Epithelial cell of proximal tubule (primary cell): ENCODE measurements at regions not wholly inside any gene's neighbourhood (a gene's known extent, or its start where the extent isn't known, plus 50 kb on each side); places are given as distances from the start of the nearest gene placed in this dataset.
A peak's percentile ranks its signal among the peaks of the same experiment; 100 is the strongest.

Experiments used
- DNase-seq: peaks from one replicate; pipeline ENCODE4 v3.0.0-alpha.2; 2011; ENCODE audit warnings: low read depth
- H3K4me3 ChIP-seq: 2 replicates; pipeline ENCODE4 v1.5.1; 2011; ENCODE audit warnings: low read depth, mild to moderate bottlenecking, low read length
- CTCF ChIP-seq: conservative IDR thresholded peaks from 2 replicates; pipeline ENCODE4 v1.5.1; 2012; ENCODE audit warnings: low read depth, mild to moderate bottlenecking, low read length

GRCh38 chr11:82234256-82234655 is 499.4 kb downstream of the FAM181B start:
- no peak for DNase-seq
- TF ChIP-seq CTCF = no peak
- no peak overlapping the region for H3K4me3 ChIP-seq

DNA sequence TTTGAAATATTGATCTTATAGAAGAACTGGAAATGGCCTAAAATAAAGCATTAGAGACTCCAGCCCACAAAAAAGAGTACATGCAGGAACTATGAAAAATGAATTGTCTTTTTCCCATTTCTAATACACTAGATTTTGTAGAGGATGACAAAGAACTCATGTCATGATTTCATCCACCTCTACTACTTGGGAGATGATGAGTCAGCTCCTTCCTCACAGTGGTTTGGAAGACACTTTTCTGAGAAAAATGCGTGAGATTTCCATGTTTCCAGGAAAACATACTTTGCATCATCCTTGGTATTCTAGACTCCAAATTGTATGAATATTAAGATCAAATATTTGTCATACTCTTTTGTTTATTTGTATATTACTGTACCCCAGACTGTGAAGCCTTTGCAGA is 500.5 kb downstream of the FAM181B start:
- no peak for DNase-seq
- no peak overlapping the region for H3K4me3 ChIP-seq
- TF ChIP-seq CTCF = no peak

DNA sequence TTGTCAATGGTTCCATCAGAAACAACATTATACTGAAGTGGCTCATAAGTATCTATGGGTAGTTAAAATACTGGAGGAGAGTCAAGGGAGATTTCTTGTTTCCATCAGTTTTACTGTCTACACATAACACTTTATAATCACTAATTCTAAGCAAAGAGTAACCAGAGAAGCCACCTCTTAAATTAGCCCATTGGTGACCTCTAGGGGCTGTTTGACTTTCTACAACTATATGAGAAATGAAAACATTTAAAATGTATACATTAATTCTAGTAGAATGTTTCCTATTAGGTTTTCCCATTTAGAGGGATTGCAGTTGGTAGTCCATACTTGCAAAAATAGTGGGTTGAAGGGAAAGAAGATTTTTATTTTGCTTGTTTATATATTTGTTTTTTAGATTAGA is 504.3 kb downstream of the FAM181B start:
- DNase-seq = peak; percentile 2
- H3K4me3 ChIP-seq = no peak overlapping the region
- TF ChIP-seq CTCF = peak; percentile 56

GRCh38 chr11:82225930-82226329 is 507.7 kb downstream of the FAM181B start:
- no peak overlapping the region for H3K4me3 ChIP-seq
- peak; percentile 39 for TF ChIP-seq CTCF
- no peak for DNase-seq

- H3K4me3 ChIP-seq = no peak overlapping the region
- TF ChIP-seq CTCF = no peak
- DNase-seq = no peak
Observed at GRCh38 chr11:82225502-82225901, 508.2 kb downstream of the FAM181B start.

GRCh38 chr11:82216927-82217570 is 516.6 kb downstream of the FAM181B start:
- H3K4me3 ChIP-seq = no peak overlapping the region
- no peak for TF ChIP-seq CTCF
- DNase-seq = no peak

GRCh38 chr11:82210011-82210410 is 523.7 kb downstream of the FAM181B start:
- H3K4me3 ChIP-seq = no peak overlapping the region
- TF ChIP-seq CTCF = no peak
- DNase-seq = no peak
